ENCODE measurements at regions not wholly inside any gene's neighbourhood (a gene's known extent, or its start where the extent isn't known, plus 50 kb on each side); places are given as distances from the start of the nearest gene placed in this dataset.

DNA sequence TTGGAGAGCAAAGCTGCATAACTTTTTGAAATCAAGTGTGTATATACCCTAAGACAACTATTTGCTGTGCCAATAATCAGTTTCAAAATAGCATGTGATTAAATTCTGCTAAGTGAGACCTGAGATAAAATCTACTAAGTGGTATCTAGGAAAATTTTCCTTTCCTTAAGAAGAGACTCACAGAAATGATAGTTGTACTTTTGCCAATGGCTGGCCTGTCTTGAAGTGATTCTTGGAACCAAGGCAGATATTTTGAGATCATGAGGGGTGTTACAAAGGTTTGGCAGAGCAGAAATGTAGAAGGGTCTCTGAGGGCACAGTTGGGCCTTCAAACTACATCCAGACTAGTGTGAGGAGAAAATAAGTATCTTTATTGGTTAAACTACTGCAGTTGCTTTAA, 902.6 kb upstream of the TENM4 start:
- Histone ChIP-seq H2BK120ac (ENCODE audit: insufficient read depth, low read length, poor library complexity) (no peak overlapping the region), H4K91ac (ENCODE audit: low read depth, low read length) (no peak overlapping the region), H3K79me1 (ENCODE audit: low read length) (no peaks in the 10 kb centered on the region), H2BK12ac (ENCODE audit: low read length) (no peak overlapping the region), H3K9me3 (ENCODE audit: insufficient read depth, low read depth, low read length) (no peaks in the 10 kb centered on the region), H3K4me1 (ENCODE audit: control insufficient read depth in 1 of 2, insufficient read depth in 2 of 2, low read length in 2 of 2) (peaks cover 0 to 3% of the 10 kb centered on the region in 2 experiments), H2BK5ac (ENCODE audit: low read depth, low read length, poor library complexity) (no peak overlapping the region), H4K12ac (ENCODE audit: low read depth, low read length) (no peak overlapping the region), H3K23ac (ENCODE audit: low read length) (no peak overlapping the region), H2AFZ (ENCODE audit: insufficient read depth, low read length, poor library complexity) (no peak overlapping the region), H2AK5ac (ENCODE audit: low read length) (no peak overlapping the region), H3K79me2 (ENCODE audit: control insufficient read depth, insufficient read depth, low read length, poor library complexity) (no peaks in the 10 kb centered on the region), H3K14ac (ENCODE audit: low read length) (no peak overlapping the region), H4K8ac (ENCODE audit: low read depth, low read length) (no peak overlapping the region), H3K36me3 (ENCODE audit: control insufficient read depth in 1 of 2, insufficient read depth in 2 of 2, low read length in 2 of 2) (no peaks in the 10 kb centered on the region), H3K9ac (ENCODE audit: low read length) (no peak overlapping the region), H3K4me3 (ENCODE audit: low read depth, low read length) (no peak overlapping the region), H3K4me2 (ENCODE audit: low read length) (no peak overlapping the region), H3K4ac (ENCODE audit: low read depth, low read length) (no peak overlapping the region), H3K27ac (ENCODE audit: low read depth, low read length) (no peak overlapping the region), H3K27me3 (ENCODE audit: insufficient read depth, low read length) (no peaks in the 10 kb centered on the region), H3K18ac (ENCODE audit: low read length) (no peak overlapping the region)
- DNase-seq = no peak

DNA sequence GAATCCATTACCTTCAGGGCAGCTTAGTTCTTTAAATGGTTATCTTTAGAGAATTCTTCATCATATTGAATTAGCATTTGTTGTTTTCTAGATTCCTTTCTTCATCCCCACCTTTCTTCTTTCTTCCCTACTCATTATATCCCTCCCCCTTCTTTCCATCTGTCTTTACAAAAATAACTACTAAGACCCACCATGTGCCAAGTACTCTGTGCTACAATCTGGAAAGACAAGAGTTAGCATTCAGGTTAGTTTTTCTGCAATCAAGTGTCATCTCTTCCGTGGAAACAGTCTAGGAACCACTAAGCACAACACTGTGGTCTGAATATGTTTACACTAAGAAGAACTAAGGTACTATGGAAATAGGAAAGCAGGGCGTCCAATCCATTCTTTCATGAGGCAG, 897.4 kb upstream of the TENM4 start:
- Histone ChIP-seq H4K8ac (ENCODE audit: low read depth, low read length) (no peak overlapping the region), H3K9me3 (ENCODE audit: insufficient read depth, low read depth, low read length) (no peaks in the 10 kb centered on the region), H3K4me2 (ENCODE audit: low read length) (no peak overlapping the region), H2AK5ac (ENCODE audit: low read length) (no peak overlapping the region), H3K79me1 (ENCODE audit: low read length) (no peaks in the 10 kb centered on the region), H3K36me3 (ENCODE audit: control insufficient read depth in 1 of 2, insufficient read depth in 2 of 2, low read length in 2 of 2) (no peaks in the 10 kb centered on the region), H2BK12ac (ENCODE audit: low read length) (no peak overlapping the region), H3K4ac (ENCODE audit: low read depth, low read length) (no peak overlapping the region), H2BK5ac (ENCODE audit: low read depth, low read length, poor library complexity) (no peak overlapping the region), H2BK120ac (ENCODE audit: insufficient read depth, low read length, poor library complexity) (no peak overlapping the region), H4K91ac (ENCODE audit: low read depth, low read length) (no peak overlapping the region), H3K27ac (ENCODE audit: low read depth, low read length) (no peak overlapping the region), H3K23ac (ENCODE audit: low read length) (no peak overlapping the region), H3K14ac (ENCODE audit: low read length) (no peak overlapping the region), H3K4me1 (ENCODE audit: control insufficient read depth in 1 of 2, insufficient read depth in 2 of 2, low read length in 2 of 2) (no peaks in the 10 kb centered on the region), H3K79me2 (ENCODE audit: control insufficient read depth, insufficient read depth, low read length, poor library complexity) (no peaks in the 10 kb centered on the region), H3K27me3 (ENCODE audit: insufficient read depth, low read length) (no peaks in the 10 kb centered on the region), H3K9ac (ENCODE audit: low read length) (no peak overlapping the region), H4K12ac (ENCODE audit: low read depth, low read length) (no peak overlapping the region), H3K18ac (ENCODE audit: low read length) (no peak overlapping the region), H3K4me3 (ENCODE audit: low read depth, low read length) (no peak overlapping the region), H2AFZ (ENCODE audit: insufficient read depth, low read length, poor library complexity) (no peak overlapping the region)
- no CpG with 5 or more reads among the region's 2 CpGs for WGBS (ENCODE audit: extremely low coverage, insufficient coverage, insufficient read length)
- DNase-seq = no peak

DNA sequence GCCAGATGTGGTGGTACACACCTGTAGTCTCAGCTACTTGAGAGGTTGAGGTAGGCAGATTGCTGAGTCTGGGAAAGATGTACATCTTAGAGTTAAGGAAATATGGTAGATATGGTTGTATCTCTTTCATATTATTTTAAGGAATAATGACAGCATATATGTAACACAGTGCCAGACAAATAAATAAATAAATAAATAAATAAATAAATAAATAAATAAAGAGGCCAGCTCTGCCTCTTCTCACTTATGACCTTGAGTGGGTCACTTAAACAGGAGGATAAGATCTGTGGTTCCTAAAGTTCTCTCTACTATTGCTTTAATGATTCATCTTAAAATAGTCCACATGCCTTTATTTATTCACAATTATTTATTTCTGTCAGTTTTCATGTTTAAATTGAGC, 890.9 kb upstream of the TENM4 start:
- H2BK12ac ChIP-seq (ENCODE audit: low read length) = no peak overlapping the region
- H3K27ac ChIP-seq (ENCODE audit: low read depth, low read length) = no peak overlapping the region
- no peak overlapping the region for H3K14ac ChIP-seq (ENCODE audit: low read length)
- no peak overlapping the region for H2BK5ac ChIP-seq (ENCODE audit: low read depth, low read length, poor library complexity)
- H3K4ac ChIP-seq (ENCODE audit: low read depth, low read length) = no peak overlapping the region
- no peak overlapping the region for H3K9ac ChIP-seq (ENCODE audit: low read length)
- H4K8ac ChIP-seq (ENCODE audit: low read depth, low read length) = no peak overlapping the region
- H3K4me1 ChIP-seq (ENCODE audit: control insufficient read depth in 1 of 2, insufficient read depth in 2 of 2, low read length in 2 of 2) = no peaks in the 10 kb centered on the region
- no peak overlapping the region for H3K18ac ChIP-seq (ENCODE audit: low read length)
- no peak overlapping the region for H3K23ac ChIP-seq (ENCODE audit: low read length)
- no peak overlapping the region for H2AK5ac ChIP-seq (ENCODE audit: low read length)
- no peaks in the 10 kb centered on the region for H3K27me3 ChIP-seq (ENCODE audit: insufficient read depth, low read length)
- no peak overlapping the region for H4K91ac ChIP-seq (ENCODE audit: low read depth, low read length)
- DNase-seq = no peak
- H3K9me3 ChIP-seq (ENCODE audit: insufficient read depth, low read depth, low read length) = peaks cover 2% of the 10 kb centered on the region
- H3K79me2 ChIP-seq (ENCODE audit: control insufficient read depth, insufficient read depth, low read length, poor library complexity) = no peaks in the 10 kb centered on the region
- H4K12ac ChIP-seq (ENCODE audit: low read depth, low read length) = no peak overlapping the region
- H3K36me3 ChIP-seq (ENCODE audit: control insufficient read depth in 1 of 2, insufficient read depth in 2 of 2, low read length in 2 of 2) = no peaks in the 10 kb centered on the region
- H3K79me1 ChIP-seq (ENCODE audit: low read length) = no peaks in the 10 kb centered on the region
- no peak overlapping the region for H3K4me3 ChIP-seq (ENCODE audit: low read depth, low read length)
- H2BK120ac ChIP-seq (ENCODE audit: insufficient read depth, low read length, poor library complexity) = no peak overlapping the region
- no peak overlapping the region for H3K4me2 ChIP-seq (ENCODE audit: low read length)
- no peak overlapping the region for H2AFZ ChIP-seq (ENCODE audit: insufficient read depth, low read length, poor library complexity)

DNA sequence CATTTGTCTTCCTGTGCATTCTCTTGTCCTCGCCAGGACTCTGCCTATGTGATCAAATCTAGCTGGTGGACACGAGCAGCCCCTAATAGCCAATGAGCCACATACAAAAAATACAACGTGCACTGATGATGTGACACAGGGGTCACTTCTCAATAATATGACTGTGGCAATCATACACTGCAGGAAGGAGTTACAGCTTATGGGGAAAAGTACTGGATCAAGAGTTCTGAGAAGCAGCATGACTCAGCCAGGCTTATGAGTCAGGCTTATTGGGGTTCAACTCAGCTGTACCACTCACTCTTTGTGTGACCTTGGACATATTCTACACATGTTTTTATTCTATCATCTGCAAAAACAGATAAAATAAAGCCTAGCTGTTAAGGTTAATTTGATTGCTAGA, 889.4 kb upstream of the TENM4 start:
- Histone ChIP-seq H2BK12ac (ENCODE audit: low read length) (no peak overlapping the region), H3K79me1 (ENCODE audit: low read length) (no peaks in the 10 kb centered on the region), H4K91ac (ENCODE audit: low read depth, low read length) (no peak overlapping the region), H3K79me2 (ENCODE audit: control insufficient read depth, insufficient read depth, low read length, poor library complexity) (no peaks in the 10 kb centered on the region), H3K27ac (ENCODE audit: low read depth, low read length) (no peak overlapping the region), H3K9ac (ENCODE audit: low read length) (no peak overlapping the region), H2AFZ (ENCODE audit: insufficient read depth, low read length, poor library complexity) (no peak overlapping the region), H3K18ac (ENCODE audit: low read length) (no peak overlapping the region), H3K4me3 (ENCODE audit: low read depth, low read length) (no peak overlapping the region), H4K8ac (ENCODE audit: low read depth, low read length) (no peak overlapping the region), H2BK120ac (ENCODE audit: insufficient read depth, low read length, poor library complexity) (no peak overlapping the region), H3K36me3 (ENCODE audit: control insufficient read depth in 1 of 2, insufficient read depth in 2 of 2, low read length in 2 of 2) (no peaks in the 10 kb centered on the region), H3K4me1 (ENCODE audit: control insufficient read depth in 1 of 2, insufficient read depth in 2 of 2, low read length in 2 of 2) (no peaks in the 10 kb centered on the region), H2BK5ac (ENCODE audit: low read depth, low read length, poor library complexity) (no peak overlapping the region), H3K4me2 (ENCODE audit: low read length) (no peak overlapping the region), H4K12ac (ENCODE audit: low read depth, low read length) (no peak overlapping the region), H3K27me3 (ENCODE audit: insufficient read depth, low read length) (no peaks in the 10 kb centered on the region), H3K14ac (ENCODE audit: low read length) (no peak overlapping the region), H3K23ac (ENCODE audit: low read length) (no peak overlapping the region), H3K4ac (ENCODE audit: low read depth, low read length) (no peak overlapping the region), H2AK5ac (ENCODE audit: low read length) (no peak overlapping the region), H3K9me3 (ENCODE audit: insufficient read depth, low read depth, low read length) (peaks cover 2% of the 10 kb centered on the region)
- no peak for DNase-seq
- WGBS (ENCODE audit: extremely low coverage, insufficient coverage, insufficient read length) = no CpG with 5 or more reads among the region's 3 CpGs

DNA sequence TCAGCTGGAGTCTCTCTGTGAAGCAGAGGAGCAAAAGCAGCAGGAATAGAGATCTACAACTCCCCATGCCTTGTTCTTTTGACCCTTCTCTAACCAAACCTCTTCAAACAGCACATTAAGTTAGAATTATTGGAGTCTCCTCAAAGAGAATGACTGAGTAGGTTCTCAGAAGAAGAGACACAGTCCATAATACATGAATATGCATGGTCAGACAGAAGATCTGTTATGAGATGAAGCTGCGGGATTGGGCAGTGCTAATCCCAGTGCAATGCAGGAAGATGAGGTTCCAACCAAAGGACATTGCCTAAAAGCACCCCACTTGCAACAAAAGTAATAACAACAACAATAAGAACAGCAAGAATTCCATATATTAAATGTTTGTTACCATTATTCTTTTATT, 887.9 kb upstream of the TENM4 start:
- Histone ChIP-seq H3K9me3 (ENCODE audit: insufficient read depth, low read depth, low read length) (peaks cover 2% of the 10 kb centered on the region), H4K8ac (ENCODE audit: low read depth, low read length) (no peak overlapping the region), H3K18ac (ENCODE audit: low read length) (no peak overlapping the region), H3K27me3 (ENCODE audit: insufficient read depth, low read length) (no peaks in the 10 kb centered on the region), H3K4ac (ENCODE audit: low read depth, low read length) (no peak overlapping the region), H2BK12ac (ENCODE audit: low read length) (no peak overlapping the region), H2BK120ac (ENCODE audit: insufficient read depth, low read length, poor library complexity) (no peak overlapping the region), H3K9ac (ENCODE audit: low read length) (no peak overlapping the region), H3K79me2 (ENCODE audit: control insufficient read depth, insufficient read depth, low read length, poor library complexity) (no peaks in the 10 kb centered on the region), H2AK5ac (ENCODE audit: low read length) (no peak overlapping the region), H3K4me2 (ENCODE audit: low read length) (no peak overlapping the region), H2AFZ (ENCODE audit: insufficient read depth, low read length, poor library complexity) (no peak overlapping the region), H3K4me1 (ENCODE audit: control insufficient read depth in 1 of 2, insufficient read depth in 2 of 2, low read length in 2 of 2) (no peaks in the 10 kb centered on the region), H4K12ac (ENCODE audit: low read depth, low read length) (no peak overlapping the region), H3K79me1 (ENCODE audit: low read length) (no peaks in the 10 kb centered on the region), H4K91ac (ENCODE audit: low read depth, low read length) (no peak overlapping the region), H3K27ac (ENCODE audit: low read depth, low read length) (no peak overlapping the region), H3K14ac (ENCODE audit: low read length) (no peak overlapping the region), H3K23ac (ENCODE audit: low read length) (no peak overlapping the region), H3K36me3 (ENCODE audit: control insufficient read depth in 1 of 2, insufficient read depth in 2 of 2, low read length in 2 of 2) (no peaks in the 10 kb centered on the region), H2BK5ac (ENCODE audit: low read depth, low read length, poor library complexity) (no peak overlapping the region), H3K4me3 (ENCODE audit: low read depth, low read length) (no peak overlapping the region)
- no CpG with 5 or more reads among the region's 1 CpG for WGBS (ENCODE audit: extremely low coverage, insufficient coverage, insufficient read length)
- DNase-seq = no peak

Measured in trophoblast cell (in vitro differentiated cells and primary cell).